HEK293 (cell line): ENCODE measurements at regions not wholly inside any gene's neighbourhood (a gene's known extent, or its start where the extent isn't known, plus 50 kb on each side); places are given as distances from the start of the nearest gene placed in this dataset.

Experiments used
- EGR2 ChIP-seq: fragments of 450-650 bp; formaldehyde crosslinking; IDR thresholded peaks from 2 replicates; pipeline ENCODE4 v1.5.1; 2016; ENCODE audit warnings: low read depth, missing biosample characterization, missing genetic modification characterization
- SETDB1 ChIP-seq: IDR thresholded peaks from one replicate; pipeline ENCODE4 v1.6.1; 2017; ENCODE audit warnings: mild to moderate bottlenecking, low read length, moderate library complexity, mixed read lengths; ENCODE audit not compliant: insufficient read length
- YY1 ChIP-seq: fragments of 450-650 bp; formaldehyde crosslinking; IDR thresholded peaks from 2 replicates; pipeline ENCODE4 v1.5.1; 2018; ENCODE audit warnings: missing biosample characterization, missing genetic modification characterization
- ZNF140 ChIP-seq: fragments of 450-650 bp; formaldehyde crosslinking; IDR thresholded peaks from 2 replicates; pipeline ENCODE4 v1.5.1; 2016; ENCODE audit warnings: missing biosample characterization, missing genetic modification characterization
- ZNF350 ChIP-seq: fragments of 450-650 bp; formaldehyde crosslinking; IDR thresholded peaks from 2 replicates; pipeline ENCODE4 v1.5.0; 2017; ENCODE audit warnings: missing biosample characterization, mild to moderate bottlenecking, missing genetic modification characterization
- ZNF48 ChIP-seq: fragments of 450-650 bp; formaldehyde crosslinking; IDR thresholded peaks from 2 replicates; pipeline ENCODE4 v1.5.1; 2016; ENCODE audit warnings: missing biosample characterization, missing genetic modification characterization
- TF ChIP-seq, protein P1 (sequence below): fragments of 450-650 bp; formaldehyde crosslinking; IDR thresholded peaks from 2 replicates; pipeline ENCODE4 v1.5.1; 2016; ENCODE audit warnings: missing biosample characterization, missing genetic modification characterization
- TF ChIP-seq, protein P2 (sequence below): fragments of 450-650 bp; formaldehyde crosslinking; IDR thresholded peaks from 2 replicates; pipeline ENCODE4 v1.5.1; 2016; ENCODE audit warnings: missing biosample characterization, missing genetic modification characterization
- TF ChIP-seq, protein P3 (sequence below): fragments of 450-650 bp; formaldehyde crosslinking; IDR thresholded peaks from 2 replicates; pipeline ENCODE4 v1.5.1; 2017; ENCODE audit warnings: missing biosample characterization, missing genetic modification characterization

DNA sequence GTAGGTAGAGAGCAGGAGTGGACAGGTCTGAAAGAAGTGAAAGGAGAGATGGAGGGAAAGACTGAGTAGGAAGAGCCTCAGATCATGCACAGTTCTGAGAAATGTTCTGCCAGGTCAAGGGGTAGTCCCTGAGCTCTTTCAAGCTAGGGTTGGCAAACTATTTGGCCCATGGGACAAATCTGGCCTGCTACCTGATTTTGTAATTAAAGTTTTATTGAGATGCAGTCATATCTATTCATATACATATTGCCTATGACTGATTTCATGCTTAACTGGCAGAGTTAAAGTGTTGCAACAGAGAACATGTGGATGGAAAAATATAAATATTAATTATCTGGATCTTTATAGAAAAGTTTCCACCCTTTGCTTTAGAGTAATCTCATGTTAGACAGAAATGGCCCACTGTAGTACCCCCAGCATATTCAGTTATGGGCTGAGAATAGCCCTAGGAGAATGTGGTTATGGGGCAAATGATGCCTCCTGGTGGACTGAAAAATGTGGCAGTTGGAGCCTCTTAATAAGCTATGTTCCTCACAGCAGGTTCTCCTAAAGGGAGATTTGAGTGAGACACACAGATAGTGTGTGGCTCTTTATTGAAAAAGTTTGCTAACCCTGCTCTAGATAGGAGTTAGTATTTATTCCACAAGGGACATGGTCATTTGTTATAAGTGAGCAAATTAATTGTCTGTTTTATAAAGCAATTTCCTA, 476.9 kb downstream of the LRIG3 start:
- no peak for TF ChIP-seq YY1
- TF ChIP-seq, protein P1, sequence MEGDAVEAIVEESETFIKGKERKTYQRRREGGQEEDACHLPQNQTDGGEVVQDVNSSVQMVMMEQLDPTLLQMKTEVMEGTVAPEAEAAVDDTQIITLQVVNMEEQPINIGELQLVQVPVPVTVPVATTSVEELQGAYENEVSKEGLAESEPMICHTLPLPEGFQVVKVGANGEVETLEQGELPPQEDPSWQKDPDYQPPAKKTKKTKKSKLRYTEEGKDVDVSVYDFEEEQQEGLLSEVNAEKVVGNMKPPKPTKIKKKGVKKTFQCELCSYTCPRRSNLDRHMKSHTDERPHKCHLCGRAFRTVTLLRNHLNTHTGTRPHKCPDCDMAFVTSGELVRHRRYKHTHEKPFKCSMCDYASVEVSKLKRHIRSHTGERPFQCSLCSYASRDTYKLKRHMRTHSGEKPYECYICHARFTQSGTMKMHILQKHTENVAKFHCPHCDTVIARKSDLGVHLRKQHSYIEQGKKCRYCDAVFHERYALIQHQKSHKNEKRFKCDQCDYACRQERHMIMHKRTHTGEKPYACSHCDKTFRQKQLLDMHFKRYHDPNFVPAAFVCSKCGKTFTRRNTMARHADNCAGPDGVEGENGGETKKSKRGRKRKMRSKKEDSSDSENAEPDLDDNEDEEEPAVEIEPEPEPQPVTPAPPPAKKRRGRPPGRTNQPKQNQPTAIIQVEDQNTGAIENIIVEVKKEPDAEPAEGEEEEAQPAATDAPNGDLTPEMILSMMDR (tag by site-specific recombination): no peak
- TF ChIP-seq EGR2: no peak
- TF ChIP-seq, protein P2, sequence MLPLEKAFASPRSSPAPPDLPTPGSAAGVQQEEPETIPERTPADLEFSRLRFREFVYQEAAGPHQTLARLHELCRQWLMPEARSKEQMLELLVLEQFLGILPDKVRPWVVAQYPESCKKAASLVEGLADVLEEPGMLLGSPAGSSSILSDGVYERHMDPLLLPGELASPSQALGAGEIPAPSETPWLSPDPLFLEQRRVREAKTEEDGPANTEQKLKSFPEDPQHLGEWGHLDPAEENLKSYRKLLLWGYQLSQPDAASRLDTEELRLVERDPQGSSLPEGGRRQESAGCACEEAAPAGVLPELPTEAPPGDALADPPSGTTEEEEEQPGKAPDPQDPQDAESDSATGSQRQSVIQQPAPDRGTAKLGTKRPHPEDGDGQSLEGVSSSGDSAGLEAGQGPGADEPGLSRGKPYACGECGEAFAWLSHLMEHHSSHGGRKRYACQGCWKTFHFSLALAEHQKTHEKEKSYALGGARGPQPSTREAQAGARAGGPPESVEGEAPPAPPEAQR (tag by site-specific recombination): no peak
- TF ChIP-seq ZNF140 (tag by site-specific recombination): no peak
- TF ChIP-seq ZNF48 (tag by site-specific recombination): no peak
- TF ChIP-seq, protein P3, sequence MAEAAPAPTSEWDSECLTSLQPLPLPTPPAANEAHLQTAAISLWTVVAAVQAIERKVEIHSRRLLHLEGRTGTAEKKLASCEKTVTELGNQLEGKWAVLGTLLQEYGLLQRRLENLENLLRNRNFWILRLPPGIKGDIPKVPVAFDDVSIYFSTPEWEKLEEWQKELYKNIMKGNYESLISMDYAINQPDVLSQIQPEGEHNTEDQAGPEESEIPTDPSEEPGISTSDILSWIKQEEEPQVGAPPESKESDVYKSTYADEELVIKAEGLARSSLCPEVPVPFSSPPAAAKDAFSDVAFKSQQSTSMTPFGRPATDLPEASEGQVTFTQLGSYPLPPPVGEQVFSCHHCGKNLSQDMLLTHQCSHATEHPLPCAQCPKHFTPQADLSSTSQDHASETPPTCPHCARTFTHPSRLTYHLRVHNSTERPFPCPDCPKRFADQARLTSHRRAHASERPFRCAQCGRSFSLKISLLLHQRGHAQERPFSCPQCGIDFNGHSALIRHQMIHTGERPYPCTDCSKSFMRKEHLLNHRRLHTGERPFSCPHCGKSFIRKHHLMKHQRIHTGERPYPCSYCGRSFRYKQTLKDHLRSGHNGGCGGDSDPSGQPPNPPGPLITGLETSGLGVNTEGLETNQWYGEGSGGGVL (tag by site-specific recombination): no peak
- TF ChIP-seq ZNF350 (tag by site-specific recombination): no peak
- TF ChIP-seq SETDB1: no peak
